BLaER1 (cell line): ENCODE measurements at regions not wholly inside any gene's neighbourhood (a gene's known extent, or its start where the extent isn't known, plus 50 kb on each side); places are given as distances from the start of the nearest gene placed in this dataset.

Source experiments
- H3K27ac ChIP-seq: shearing (Covaris generic); formaldehyde crosslinking; 2 replicates; pipeline ENCODE4 v1.8.1; 2022
- H3K27me3 ChIP-seq: shearing (Covaris generic); formaldehyde crosslinking; 2 replicates; pipeline ENCODE4 v1.8.1; 2022
- H3K36me3 ChIP-seq: shearing (Covaris generic); formaldehyde crosslinking; 2 replicates; pipeline ENCODE4 v1.8.1; 2022
- H3K4me1 ChIP-seq: shearing (Covaris generic); formaldehyde crosslinking; 2 replicates; pipeline ENCODE4 v1.8.1; 2022
- H3K4me2 ChIP-seq: shearing (Covaris generic); formaldehyde crosslinking; 2 replicates; pipeline ENCODE4 v1.8.1; 2022
- H3K4me3 ChIP-seq: shearing (Covaris generic); formaldehyde crosslinking; 2 replicates; pipeline ENCODE4 v1.8.1; 2022
- H3K9ac ChIP-seq: shearing (Covaris generic); formaldehyde crosslinking; 2 replicates; pipeline ENCODE4 v1.8.1; 2022
- H3K9me3 ChIP-seq: shearing (Covaris generic); formaldehyde crosslinking; 2 replicates; pipeline ENCODE4 v1.8.1; 2022
- H4K20me1 ChIP-seq: shearing (Covaris generic); formaldehyde crosslinking; 2 replicates; pipeline ENCODE4 v1.8.1; 2022
- Cebpa-rat ChIP-seq: shearing (Covaris generic); IDR thresholded peaks from 2 replicates; pipeline ENCODE4 v1.8.1; 2022

DNA sequence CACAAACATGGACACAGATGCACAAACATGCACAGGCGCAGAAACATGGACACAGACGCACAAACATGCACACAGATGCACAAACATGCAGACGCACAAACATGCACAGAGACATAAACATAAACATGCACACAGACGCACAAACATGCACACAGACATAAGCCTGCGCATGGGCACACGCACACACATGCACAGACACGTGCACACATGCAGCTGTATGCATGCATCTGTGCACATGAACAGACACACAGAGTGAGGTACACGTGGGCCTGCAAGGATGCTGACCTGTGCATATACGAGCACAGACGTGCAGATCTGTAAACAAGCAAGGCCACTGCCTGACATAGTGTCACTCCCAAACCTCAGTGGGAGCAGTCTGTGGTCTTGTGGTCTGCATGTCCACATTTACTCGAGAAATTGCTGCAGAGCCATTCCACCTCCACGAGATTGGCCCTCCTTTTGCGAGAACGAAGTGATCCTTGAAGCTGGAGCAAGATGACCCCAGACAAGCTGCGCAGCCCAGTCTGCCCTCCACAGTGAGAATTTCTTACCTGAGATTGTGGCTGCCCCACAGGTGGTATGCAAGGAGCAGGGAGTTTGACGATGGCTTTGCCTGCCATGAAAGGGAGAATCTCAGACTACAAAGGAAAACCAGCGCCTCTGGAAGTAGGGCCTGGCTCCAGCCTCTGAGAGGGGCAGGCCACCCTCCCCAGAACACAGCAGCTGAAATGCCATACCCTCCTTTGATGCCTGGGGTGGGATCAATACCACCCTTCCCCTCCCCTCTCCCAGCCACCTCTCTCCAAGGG lies 299.9 kb downstream of the BRD1 start:
- no peaks in the 10 kb centered on the region for H3K9me3 ChIP-seq
- no peak overlapping the region for H3K4me3 ChIP-seq

DNA sequence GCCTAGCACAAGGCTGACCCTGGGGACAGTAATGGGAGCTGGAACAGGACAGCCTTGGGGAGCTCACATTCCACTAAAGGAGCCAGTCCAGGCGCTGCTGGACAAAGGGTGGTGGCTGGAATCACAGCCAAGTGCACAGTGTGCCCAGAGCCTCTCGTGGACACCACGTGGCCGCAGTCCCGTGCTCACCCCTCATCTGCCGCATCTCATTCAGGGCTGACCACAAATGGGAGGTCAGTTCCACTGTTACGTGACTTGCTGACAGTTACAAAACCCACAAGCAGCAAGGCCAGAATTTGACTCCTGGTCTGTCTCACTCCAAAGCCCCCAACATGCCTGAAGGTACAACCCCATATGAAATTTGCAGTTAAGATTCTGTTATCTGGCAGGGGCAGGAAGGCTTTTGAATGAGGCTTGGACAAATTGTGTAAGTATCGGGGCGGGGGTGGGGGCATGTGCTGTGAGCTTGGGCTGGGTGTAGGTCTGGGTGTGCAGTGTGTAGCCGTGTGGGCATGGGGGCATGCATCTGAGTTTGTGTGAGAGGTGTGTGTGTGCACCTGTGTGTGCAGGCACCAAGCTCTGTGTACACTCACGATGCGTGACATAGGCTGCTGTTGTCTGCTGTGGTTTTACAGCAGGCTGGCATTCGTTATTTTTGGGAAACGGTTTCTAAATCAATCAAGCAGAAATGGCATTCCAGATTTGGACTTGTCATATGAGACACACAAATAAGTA lies 301.7 kb downstream of the BRD1 start:
- H3K36me3 ChIP-seq: no peaks in the 10 kb centered on the region
- H3K9me3 ChIP-seq: no peaks in the 10 kb centered on the region
- H3K27ac ChIP-seq: peak overlapping the region; percentile 59
- H3K27me3 ChIP-seq: no peaks in the 10 kb centered on the region
- H3K4me1 ChIP-seq: peaks cover 100% of the 10 kb centered on the region
- peaks cover 40% of the 10 kb centered on the region; the same call in 1 of the 2 replicates for H4K20me1 ChIP-seq
- no peak for TF ChIP-seq Cebpa-rat
- H3K4me3 ChIP-seq: 0 out of 2 replicates have a peak overlapping the region, but pooled peaks have one; percentile 9
- H3K4me2 ChIP-seq: peak overlapping the region; percentile 87
- H3K9ac ChIP-seq: no peak overlapping the region

More for the DNA sequence above, 299.9 kb downstream of the BRD1 start:
- Histone ChIP-seq H3K4me1 (peaks cover 100% of the 10 kb centered on the region), H3K9ac (no peak overlapping the region), H3K27ac (no peak overlapping the region), H4K20me1 (peaks cover 52% of the 10 kb centered on the region; the same call in 1 of the 2 replicates), H3K27me3 (no peaks in the 10 kb centered on the region), H3K4me2 (peak overlapping the region; percentile 87), H3K36me3 (no peaks in the 10 kb centered on the region)
- TF ChIP-seq Cebpa-rat: no peak

- no peak for TF ChIP-seq Cebpa-rat
- peak overlapping the region; percentile 87 for H3K4me2 ChIP-seq
- no peaks in the 10 kb centered on the region for H3K36me3 ChIP-seq
- H3K4me3 ChIP-seq: 0 out of 2 replicates have a peak overlapping the region, but pooled peaks have one; percentile 9
- H4K20me1 ChIP-seq: peaks cover 34% of the 10 kb centered on the region; the same call in 1 of the 2 replicates
- peak overlapping the region; percentile 59 for H3K27ac ChIP-seq
- peaks cover 4% of the 10 kb centered on the region for H3K9me3 ChIP-seq
- H3K4me1 ChIP-seq: peaks cover 98% of the 10 kb centered on the region
- H3K9ac ChIP-seq: no peak overlapping the region
- no peaks in the 10 kb centered on the region for H3K27me3 ChIP-seq
These were observed 302.3 kb downstream of the BRD1 start for GRCh38 chr22:49525360-49525759.

- Histone ChIP-seq H3K9ac (no peak overlapping the region), H3K4me3 (0 out of 2 replicates have a peak overlapping the region, but pooled peaks have one; percentile 23), H4K20me1 (peaks cover 32% of the 10 kb centered on the region; the same call in 1 of the 2 replicates), H3K36me3 (no peaks in the 10 kb centered on the region), H3K4me2 (peak overlapping the region; percentile 87), H3K4me1 (peaks cover 94% of the 10 kb centered on the region), H3K27me3 (no peaks in the 10 kb centered on the region), H3K27ac (no peak overlapping the region), H3K9me3 (peaks cover 7% of the 10 kb centered on the region)
- no peak for TF ChIP-seq Cebpa-rat
These were observed 303.3 kb downstream of the BRD1 start for GRCh38 chr22:49524362-49524761.

GRCh38 chr22:49523374-49524008 lies 304.2 kb downstream of the BRD1 start:
- H3K36me3 ChIP-seq: no peaks in the 10 kb centered on the region
- H3K9me3 ChIP-seq: peaks cover 7% of the 10 kb centered on the region
- peaks cover 94% of the 10 kb centered on the region for H3K4me1 ChIP-seq
- no peak for TF ChIP-seq Cebpa-rat
- no peak overlapping the region for H3K27ac ChIP-seq
- H3K27me3 ChIP-seq: no peaks in the 10 kb centered on the region
- H3K4me2 ChIP-seq: peak overlapping the region; percentile 87
- H4K20me1 ChIP-seq: peaks cover 31% of the 10 kb centered on the region; the same call in 1 of the 2 replicates
- 0 out of 2 replicates have a peak overlapping the region, but pooled peaks have one; percentile 23 for H3K4me3 ChIP-seq
- peak overlapping the region; percentile 38; the same call in 1 of the 2 replicates for H3K9ac ChIP-seq

DNA sequence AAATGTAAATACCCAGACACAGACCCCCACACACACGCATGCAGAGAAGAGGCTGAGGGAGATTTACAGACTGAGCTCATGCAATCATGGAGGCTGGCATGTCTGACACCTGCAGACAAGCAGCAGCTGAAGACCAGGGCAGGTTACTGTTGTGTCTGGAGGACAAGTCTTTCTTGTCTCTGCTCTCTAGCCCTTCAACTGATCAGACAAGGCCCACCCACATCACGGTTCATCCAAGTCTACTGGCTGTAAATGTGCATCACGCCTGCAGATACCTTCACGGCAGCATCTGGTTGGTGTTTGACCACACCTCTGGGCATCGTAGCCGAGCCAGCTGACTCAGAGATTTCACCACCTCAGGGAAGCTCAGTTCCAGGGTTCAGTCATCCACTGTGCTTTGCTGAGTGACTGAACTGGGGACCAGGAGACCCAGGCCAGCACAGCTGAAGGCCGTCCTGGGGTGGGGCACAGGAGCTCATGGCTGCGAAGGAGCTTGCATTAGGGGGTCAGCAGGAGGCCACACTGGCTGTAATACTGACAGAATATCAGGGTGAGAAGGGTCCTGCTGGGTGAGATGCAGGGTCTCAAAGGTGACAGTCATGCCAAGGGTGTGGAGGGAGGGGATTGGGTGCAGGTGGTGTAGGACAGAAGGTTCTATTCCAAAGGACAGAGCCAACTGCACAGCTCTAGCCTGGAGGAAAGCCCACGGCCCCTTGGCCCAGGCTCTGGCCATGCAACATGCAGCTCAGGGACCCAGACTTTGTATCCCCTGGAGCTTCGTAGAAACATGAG lies 304.9 kb downstream of the BRD1 start:
- Histone ChIP-seq H4K20me1 (peaks cover 24% of the 10 kb centered on the region; the same call in 1 of the 2 replicates), H3K4me3 (0 out of 2 replicates have a peak overlapping the region, but pooled peaks have one; percentile 23), H3K4me2 (peak overlapping the region; percentile 87), H3K9ac (peak overlapping the region; percentile 38; the same call in 1 of the 2 replicates), H3K36me3 (no peaks in the 10 kb centered on the region), H3K27me3 (no peaks in the 10 kb centered on the region), H3K4me1 (peaks cover 94% of the 10 kb centered on the region), H3K27ac (no peak overlapping the region), H3K9me3 (peaks cover 7% of the 10 kb centered on the region)
- no peak for TF ChIP-seq Cebpa-rat

- H3K27ac ChIP-seq: no peak overlapping the region
- peaks cover 94% of the 10 kb centered on the region for H3K4me1 ChIP-seq
- peaks cover 21% of the 10 kb centered on the region; the same call in 1 of the 2 replicates for H4K20me1 ChIP-seq
- peaks cover 7% of the 10 kb centered on the region for H3K9me3 ChIP-seq
- H3K9ac ChIP-seq: no peak overlapping the region
- H3K36me3 ChIP-seq: no peaks in the 10 kb centered on the region
- H3K4me3 ChIP-seq: no peak overlapping the region
- no peaks in the 10 kb centered on the region for H3K27me3 ChIP-seq
- TF ChIP-seq Cebpa-rat: no peak
- H3K4me2 ChIP-seq: peak overlapping the region; percentile 87
These were observed 305.9 kb downstream of the BRD1 start for GRCh38 chr22:49521787-49522224.

GRCh38 chr22:49519117-49519737 lies 308.4 kb downstream of the BRD1 start:
- Histone ChIP-seq H3K27me3 (no peaks in the 10 kb centered on the region), H4K20me1 (peaks cover 24% of the 10 kb centered on the region; the same call in 1 of the 2 replicates), H3K4me1 (peaks cover 94% of the 10 kb centered on the region), H3K27ac (no peak overlapping the region), H3K4me2 (peak overlapping the region; percentile 90), H3K36me3 (no peaks in the 10 kb centered on the region), H3K9ac (no peak overlapping the region), H3K4me3 (no peak overlapping the region), H3K9me3 (peaks cover 7% of the 10 kb centered on the region)
- TF ChIP-seq Cebpa-rat: no peak
